HCT116 (cell line): ENCODE measurements at regions not wholly inside any gene's neighbourhood (a gene's known extent, or its start where the extent isn't known, plus 50 kb on each side); places are given as distances from the start of the nearest gene placed in this dataset.

Experiments
- ATAC-seq: fragments of 200-7000 bp; cut with Tn5 transposase; 2 replicates; pipeline ENCODE4 v1.9.1; 2020; ENCODE audit warnings: mild to moderate bottlenecking, moderate library complexity
- BruUV-seq: library from RNA; stranded (reverse); fragments of 400-500 nt; replicated peaks from 2 replicates; lab custom pipeline; 2021; lab: Mats Ljungman, UMichigan
- CTCF ChIA-PET: fragments of 300-600 bp; sonication (Branson Sonifier 250); formaldehyde crosslinking; loops from one replicate; lab custom pipeline; 2021; ENCODE audit warnings: antibody characterized with exemption; lab: Charles Lee
- POLR2A ChIA-PET: fragments of 300-600, 350-600 bp; sonication (Branson Sonifier 250); formaldehyde crosslinking; loops from one replicate; lab custom pipeline; 2021; ENCODE audit warnings: antibody characterized with exemption; lab: Charles Lee
- RAD21 ChIA-PET, 2 experiments: fragments of 300-600 bp; sonication (Branson Sonifier 250); formaldehyde crosslinking; loops; one replicate each; lab custom pipeline; 2023; ENCODE audit warnings: low total read pairs in 2 of 2; ENCODE audit not compliant: uncharacterized antibody in 2 of 2, unreplicated experiment in 2 of 2, low non-redundant PET in 1 of 2; lab: Charles Lee
- DNase-seq: peaks from one replicate; pipeline ENCODE4 v3.0.0-alpha.2; 2010; ENCODE audit warnings: low read depth, low spot score
- H2AFZ ChIP-seq: fragments of 200-600 bp; shearing (Covaris generic), sonication (generic); 2 replicates; pipeline ENCODE4 v1.6.1; 2017; ENCODE audit warnings: low read depth, mixed run types, mixed read lengths, antibody characterized with exemption, low read length; ENCODE audit not compliant: poor library complexity, severe bottlenecking
- H3K27ac ChIP-seq: 2 replicates; pipeline ENCODE4 v1.5.1; 2012; ENCODE audit warnings: low read depth, low read length
- H3K27me3 ChIP-seq: fragments of 200-600 bp; sonication (generic); 2 replicates; pipeline ENCODE4 v1.6.1; 2016; ENCODE audit warnings: mixed run types, low read length, mixed read lengths; ENCODE audit not compliant: insufficient read depth
- H3K36me3 ChIP-seq, 2 experiments: fragments of 200-500 bp in 1 of 2; fragments of 200-600 bp in 1 of 2; sonication (Bioruptor generic) in 1 of 2; sonication (generic) in 1 of 2; 2 replicates each; pipeline versions ENCODE4 v1.5.1 to v1.6.1; 2014 to 2016; ENCODE audit warnings: low read length in 2 of 2, inconsistent platforms in 1 of 2, mixed read lengths in 1 of 2, mixed run types in 1 of 2; ENCODE audit not compliant: insufficient read depth in 2 of 2, control insufficient read depth in 1 of 2
- H3K4me1 ChIP-seq, 2 experiments: fragments of 200-600 bp in 1 of 2; sonication (generic) in 1 of 2; 2 replicates each; pipeline versions ENCODE4 v1.5.1 to v1.6.1; 2012 to 2017; ENCODE audit warnings: low read length in 2 of 2, inconsistent platforms in 1 of 2, mild to moderate bottlenecking in 1 of 2, mixed read lengths in 1 of 2, mixed run types in 1 of 2, moderate library complexity in 1 of 2; ENCODE audit not compliant: insufficient read depth in 2 of 2, control insufficient read depth in 1 of 2
- H3K4me2 ChIP-seq: fragments of 200-600 bp; sonication (generic); 2 replicates; pipeline ENCODE4 v1.6.1; 2017; ENCODE audit warnings: mixed run types, low read length, mixed read lengths
- H3K4me3 ChIP-seq, 2 experiments: fragments of 200-600 bp in 1 of 2; sonication (generic) in 1 of 2; replicated peaks in 1 of 2; 2 replicates each; pipeline ENCODE4 v1.5.1; 2011 to 2016; ENCODE audit warnings: low read length in 2 of 2, control low read depth in 1 of 2, low read depth in 1 of 2, mild to moderate bottlenecking in 1 of 2, mixed read lengths in 1 of 2, mixed run types in 1 of 2
- H3K79me2 ChIP-seq: fragments of 200-600 bp; sonication (generic); 2 replicates; pipeline ENCODE4 v1.6.1; 2017; ENCODE audit warnings: mild to moderate bottlenecking, mixed run types, low read length, moderate library complexity, mixed read lengths; ENCODE audit not compliant: insufficient read depth
- H3K9ac ChIP-seq: fragments of 200-600 bp; sonication (generic); 2 replicates; pipeline ENCODE4 v1.6.1; 2016; ENCODE audit warnings: low read length, mixed read lengths
- H3K9me2 ChIP-seq: fragments of 200-600 bp; sonication (generic), shearing (Covaris generic); 2 replicates; pipeline ENCODE4 v1.6.1; 2017; ENCODE audit warnings: mixed run types, mild to moderate bottlenecking, moderate library complexity; ENCODE audit not compliant: insufficient read depth
- H3K9me3 ChIP-seq, 2 experiments: fragments of 200-500 bp in 1 of 2; fragments of 200-600 bp in 1 of 2; sonication (Bioruptor generic) in 1 of 2; sonication (generic) in 1 of 2; 2 replicates each; pipeline ENCODE4 v1.6.1; 2014 to 2017; ENCODE audit warnings: low read length in 2 of 2, mixed read lengths in 2 of 2, inconsistent platforms in 1 of 2, low read depth in 1 of 2, mild to moderate bottlenecking in 1 of 2, mixed run types in 1 of 2, moderate library complexity in 1 of 2; ENCODE audit not compliant: control insufficient read depth in 1 of 2, insufficient read depth in 1 of 2
- H4K20me1 ChIP-seq: fragments of 200-600 bp; sonication (generic), shearing (Covaris generic); 2 replicates; pipeline ENCODE4 v1.6.1; 2017; ENCODE audit warnings: mixed run types, mild to moderate bottlenecking, moderate library complexity; ENCODE audit not compliant: insufficient read depth
- CBX3 ChIP-seq: IDR thresholded peaks from 2 replicates; pipeline ENCODE4 v1.6.1; 2012; ENCODE audit warnings: low read depth
- EGR1 ChIP-seq: IDR thresholded peaks from 2 replicates; pipeline ENCODE4 v1.6.1; 2012; ENCODE audit warnings: low read depth
- ELF1 ChIP-seq: IDR thresholded peaks from 2 replicates; pipeline ENCODE4 v1.6.1; 2012; ENCODE audit warnings: low read depth, borderline replicate concordance
- EZH2 ChIP-seq: fragments of 200-600 bp; sonication (generic); IDR thresholded peaks from 2 replicates; pipeline ENCODE4 v1.6.1; 2017; ENCODE audit warnings: antibody characterized with exemption, mixed run types
- EZH2phosphoT487 ChIP-seq: fragments of 200-600 bp; IDR thresholded peaks from 2 replicates; pipeline ENCODE4 v1.6.1; 2018; ENCODE audit warnings: antibody characterized with exemption, borderline replicate concordance
- POLR2A ChIP-seq: IDR thresholded peaks from 2 replicates; pipeline ENCODE4 v1.7.0; 2011; ENCODE audit warnings: borderline replicate concordance; ENCODE audit not compliant: insufficient read depth, insufficient read length; ENCODE audit errors: extremely low read depth
- POLR2AphosphoS5 ChIP-seq: IDR thresholded peaks from 2 replicates; pipeline ENCODE4 v1.6.1; 2011; ENCODE audit warnings: mild to moderate bottlenecking, low read depth, low read length, moderate library complexity
- SIN3A ChIP-seq: IDR thresholded peaks from 2 replicates; pipeline ENCODE4 v1.6.1; 2012; ENCODE audit warnings: low read depth
- SRF ChIP-seq: IDR thresholded peaks from 2 replicates; pipeline ENCODE4 v1.6.1; 2012; ENCODE audit warnings: low read depth
- TCF7L2 ChIP-seq: IDR thresholded peaks from 2 replicates; pipeline ENCODE4 v1.7.0; 2011; ENCODE audit warnings: borderline replicate concordance, inconsistent platforms; ENCODE audit not compliant: insufficient read depth, insufficient read length; ENCODE audit errors: extremely low read depth
- ZFX ChIP-seq: fragments of 450-650 bp; IDR thresholded peaks from 2 replicates; pipeline ENCODE4 v1.6.1; 2017
- ZNF274 ChIP-seq: fragments of 200-500 bp; sonication (Bioruptor generic); IDR thresholded peaks from 2 replicates; pipeline ENCODE4 v1.6.1; 2014; ENCODE audit warnings: mild to moderate bottlenecking, low read depth, low read length, inconsistent platforms
- intact Hi-C: fragments of 100-400 bp; cut with micrococcal nuclease; formaldehyde crosslinking; loops from 2 replicates; pipeline ENCODE4 v1.10.0; 2022
- TF ChIP-seq, protein P1 (sequence below), 3 experiments: fragments of 200-600 bp in 1 of 3; sonication (generic) in 1 of 3; IDR thresholded peaks in 2 of 3; conservative IDR thresholded peaks in 1 of 3; 2 replicates each; pipeline ENCODE4 v1.5.1; 2012 to 2017; ENCODE audit warnings: low read depth in 2 of 3, low read length in 2 of 3, antibody characterized with exemption in 1 of 3, borderline replicate concordance in 1 of 3, control low read depth in 1 of 3, mild to moderate bottlenecking in 1 of 3, mixed read lengths in 1 of 3, mixed run types in 1 of 3, moderate library complexity in 1 of 3; ENCODE audit not compliant: insufficient read depth in 1 of 3
- TF ChIP-seq, protein P2 (sequence below): IDR thresholded peaks from 2 replicates; pipeline ENCODE4 v1.6.1; 2011; ENCODE audit warnings: mild to moderate bottlenecking, low read length, moderate library complexity; ENCODE audit not compliant: insufficient replicate concordance; ENCODE audit errors: extremely low read depth

DNA sequence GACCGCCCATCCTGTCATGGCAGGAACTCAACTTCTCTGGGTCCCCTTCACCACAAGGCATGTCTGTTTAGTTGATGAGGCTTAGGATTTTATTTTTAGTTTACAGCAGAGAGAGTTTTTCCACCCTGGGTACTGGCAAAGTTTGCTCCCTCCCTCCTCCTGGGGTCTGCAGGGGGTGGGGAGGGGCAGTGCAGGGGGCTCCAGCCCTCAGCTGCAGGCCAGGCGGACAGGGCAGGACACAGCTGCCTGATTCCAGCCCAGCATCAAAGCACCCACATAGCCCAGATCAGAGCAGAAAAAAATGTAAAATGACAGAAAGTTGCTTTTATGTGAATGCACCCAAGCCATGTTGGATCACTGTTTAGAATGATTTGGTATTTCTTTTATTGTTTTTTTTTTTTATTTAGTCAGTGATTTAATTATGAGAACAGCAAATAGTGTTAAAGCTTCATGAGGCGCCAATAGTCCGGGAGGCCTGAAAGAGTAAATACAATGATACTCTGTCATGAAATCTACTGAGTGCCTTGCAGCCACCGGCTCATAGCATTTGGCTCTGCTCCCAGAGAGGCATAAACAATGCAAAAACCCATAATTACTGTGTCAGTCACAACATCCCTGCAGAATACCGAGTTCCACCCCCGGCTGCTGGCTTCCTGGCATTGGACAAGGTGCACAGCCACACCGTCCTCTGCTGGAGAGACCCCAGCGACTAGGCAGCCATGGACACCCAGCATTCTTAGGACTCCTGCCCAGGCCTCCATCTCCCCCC is 923.5 kb downstream of the UQCRFS1 start:
- Histone ChIP-seq H3K27ac (no peak overlapping the region), H3K79me2 (no peaks in the 10 kb centered on the region), H3K4me2 (no peak overlapping the region), H3K9me3 (peaks cover 12 to 26% of the 10 kb centered on the region in 2 experiments; a peak in 2 of 4 replicates), H3K9me2 (no peaks in the 10 kb centered on the region), H3K36me3 (no peaks in the 10 kb centered on the region), H3K4me3 (no peak overlapping the region), H4K20me1 (no peaks in the 10 kb centered on the region), H2AFZ (no peak overlapping the region), H3K27me3 (no peaks in the 10 kb centered on the region), H3K9ac (no peak overlapping the region), H3K4me1 (no peaks in the 10 kb centered on the region)
- DNase-seq = no peak
- ChIA-PET POLR2A (no interaction called here), CTCF (no interaction called here), RAD21 (no interaction called here)
- intact Hi-C loops = no loop called here
- TF ChIP-seq SRF (no peak), POLR2A (no peak), EZH2 (no peak), EZH2phosphoT487 (no peak), ZNF274 (no peak), TCF7L2 (no peak), CBX3 (no peak), POLR2AphosphoS5 (no peak), ZFX (no peak), SIN3A (no peak), EGR1 (no peak), ELF1 (no peak)
- TF ChIP-seq, protein P1, sequence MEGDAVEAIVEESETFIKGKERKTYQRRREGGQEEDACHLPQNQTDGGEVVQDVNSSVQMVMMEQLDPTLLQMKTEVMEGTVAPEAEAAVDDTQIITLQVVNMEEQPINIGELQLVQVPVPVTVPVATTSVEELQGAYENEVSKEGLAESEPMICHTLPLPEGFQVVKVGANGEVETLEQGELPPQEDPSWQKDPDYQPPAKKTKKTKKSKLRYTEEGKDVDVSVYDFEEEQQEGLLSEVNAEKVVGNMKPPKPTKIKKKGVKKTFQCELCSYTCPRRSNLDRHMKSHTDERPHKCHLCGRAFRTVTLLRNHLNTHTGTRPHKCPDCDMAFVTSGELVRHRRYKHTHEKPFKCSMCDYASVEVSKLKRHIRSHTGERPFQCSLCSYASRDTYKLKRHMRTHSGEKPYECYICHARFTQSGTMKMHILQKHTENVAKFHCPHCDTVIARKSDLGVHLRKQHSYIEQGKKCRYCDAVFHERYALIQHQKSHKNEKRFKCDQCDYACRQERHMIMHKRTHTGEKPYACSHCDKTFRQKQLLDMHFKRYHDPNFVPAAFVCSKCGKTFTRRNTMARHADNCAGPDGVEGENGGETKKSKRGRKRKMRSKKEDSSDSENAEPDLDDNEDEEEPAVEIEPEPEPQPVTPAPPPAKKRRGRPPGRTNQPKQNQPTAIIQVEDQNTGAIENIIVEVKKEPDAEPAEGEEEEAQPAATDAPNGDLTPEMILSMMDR (IDR thresholded peaks at IDR 0.05 in 2 of 3, conservative IDR thresholded peaks at IDR 0.05 in 1 of 3; ENCODE audit: borderline replicate concordance in 1 of 3, insufficient read depth in 1 of 3, low read depth in 2 of 3, low read length in 2 of 3) = no peak
- TF ChIP-seq, protein P2, sequence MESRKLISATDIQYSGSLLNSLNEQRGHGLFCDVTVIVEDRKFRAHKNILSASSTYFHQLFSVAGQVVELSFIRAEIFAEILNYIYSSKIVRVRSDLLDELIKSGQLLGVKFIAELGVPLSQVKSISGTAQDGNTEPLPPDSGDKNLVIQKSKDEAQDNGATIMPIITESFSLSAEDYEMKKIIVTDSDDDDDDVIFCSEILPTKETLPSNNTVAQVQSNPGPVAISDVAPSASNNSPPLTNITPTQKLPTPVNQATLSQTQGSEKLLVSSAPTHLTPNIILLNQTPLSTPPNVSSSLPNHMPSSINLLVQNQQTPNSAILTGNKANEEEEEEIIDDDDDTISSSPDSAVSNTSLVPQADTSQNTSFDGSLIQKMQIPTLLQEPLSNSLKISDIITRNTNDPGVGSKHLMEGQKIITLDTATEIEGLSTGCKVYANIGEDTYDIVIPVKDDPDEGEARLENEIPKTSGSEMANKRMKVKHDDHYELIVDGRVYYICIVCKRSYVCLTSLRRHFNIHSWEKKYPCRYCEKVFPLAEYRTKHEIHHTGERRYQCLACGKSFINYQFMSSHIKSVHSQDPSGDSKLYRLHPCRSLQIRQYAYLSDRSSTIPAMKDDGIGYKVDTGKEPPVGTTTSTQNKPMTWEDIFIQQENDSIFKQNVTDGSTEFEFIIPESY = no peak
- ATAC-seq = no peak
- BruUV-seq = no TSS peak
